SH-SY5Y (cell line): ENCODE measurements at regions not wholly inside any gene's neighbourhood (a gene's known extent, or its start where the extent isn't known, plus 50 kb on each side); places are given as distances from the start of the nearest gene placed in this dataset.

Experiments used
- GATA2 ChIP-seq: IDR thresholded peaks from 2 replicates; pipeline ENCODE4 v1.6.1; 2011; ENCODE audit warnings: mild to moderate bottlenecking, low read depth, low read length
- GATA3 ChIP-seq: IDR thresholded peaks from 2 replicates; pipeline ENCODE4 v1.6.1; 2011; ENCODE audit warnings: low read depth, mild to moderate bottlenecking, low read length, moderate library complexity

DNA sequence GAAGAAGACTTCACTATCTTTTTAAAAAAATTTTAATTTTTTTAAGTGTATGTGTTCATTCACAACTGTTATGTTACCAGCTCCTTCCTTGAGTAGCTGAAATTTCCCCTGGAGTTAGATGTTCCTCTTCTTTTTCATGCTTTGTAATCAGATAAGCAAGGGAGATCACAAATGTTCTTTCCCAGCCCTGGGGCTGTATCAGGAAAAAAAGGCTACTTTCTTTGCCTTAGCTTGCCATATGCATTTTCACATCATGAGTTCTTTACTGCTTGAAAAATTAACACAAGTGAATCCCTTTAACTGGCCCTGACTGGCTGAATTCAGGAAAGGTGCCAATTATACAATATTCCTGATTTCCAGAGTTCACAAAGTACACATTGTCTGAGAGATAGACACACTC, 353.2 kb upstream of the ATP11B start:
- TF ChIP-seq GATA3 (no peak), GATA2 (no peak; the same call in 1 of the 2 replicates)
